Loucy (cell line): ENCODE measurements at regions not wholly inside any gene's neighbourhood (a gene's known extent, or its start where the extent isn't known, plus 50 kb on each side); places are given as distances from the start of the nearest gene placed in this dataset.

Experiments used
- H2AFZ ChIP-seq: fragments of 200-600 bp; sonication (generic); 2 replicates; pipeline ENCODE4 v1.6.0; 2016; ENCODE audit warnings: antibody characterized with exemption, mild to moderate bottlenecking, low read length, moderate library complexity
- H3F3A ChIP-seq: fragments of 200-600 bp; 2 replicates; pipeline ENCODE4 v1.6.0; 2016; ENCODE audit warnings: antibody characterized with exemption, low read depth, mild to moderate bottlenecking
- H3K27me3 ChIP-seq: fragments of 200-600 bp; sonication (generic); 2 replicates; pipeline ENCODE4 v1.6.1; 2014; ENCODE audit warnings: low read length, mild to moderate bottlenecking; ENCODE audit not compliant: insufficient read depth, poor library complexity, severe bottlenecking
- H3K36me3 ChIP-seq: fragments of 200-600 bp; sonication (generic); 2 replicates; pipeline ENCODE4 v1.6.1; 2016; ENCODE audit warnings: low read length; ENCODE audit not compliant: insufficient read depth
- H3K4me1 ChIP-seq: fragments of 200-600 bp; sonication (generic); 2 replicates; pipeline ENCODE4 v1.5.1; 2014; ENCODE audit warnings: low read length, mild to moderate bottlenecking; ENCODE audit not compliant: insufficient read depth, poor library complexity, severe bottlenecking
- H3K4me2 ChIP-seq: fragments of 200-600 bp; sonication (generic); 2 replicates; pipeline ENCODE4 v1.6.0; 2014; ENCODE audit warnings: antibody characterized with exemption, low read length, low read depth, mild to moderate bottlenecking; ENCODE audit not compliant: poor library complexity, severe bottlenecking
- H3K4me3 ChIP-seq: fragments of 200-600 bp; sonication (generic); 2 replicates; pipeline ENCODE4 v1.5.1; 2014; ENCODE audit warnings: low read length, mild to moderate bottlenecking, mixed read lengths; ENCODE audit not compliant: poor library complexity, severe bottlenecking
- H3K79me2 ChIP-seq: fragments of 200-600 bp; sonication (generic); 2 replicates; pipeline ENCODE4 v1.6.1; 2014; ENCODE audit warnings: low read length; ENCODE audit not compliant: insufficient read depth
- H3K9ac ChIP-seq: fragments of 200-600 bp; sonication (generic); 2 replicates; pipeline ENCODE4 v1.6.0; 2014; ENCODE audit warnings: mild to moderate bottlenecking, low read depth, low read length, moderate library complexity; ENCODE audit not compliant: poor library complexity, severe bottlenecking
- H3K9me2 ChIP-seq: fragments of 200-600 bp; sonication (generic); replicated peaks from 2 replicates; pipeline ENCODE4 v1.6.1; 2016; ENCODE audit warnings: low read depth, low read length, mixed read lengths
- H3K9me3 ChIP-seq: fragments of 200-600 bp; sonication (generic); 2 replicates; pipeline ENCODE4 v1.6.1; 2014; ENCODE audit warnings: mild to moderate bottlenecking, antibody characterized with exemption, low read length, low read depth; ENCODE audit not compliant: insufficient read depth
- H4K20me1 ChIP-seq: fragments of 200-600 bp; sonication (generic); 2 replicates; pipeline ENCODE4 v1.6.0; 2014; ENCODE audit warnings: antibody characterized with exemption, low read length, mild to moderate bottlenecking; ENCODE audit not compliant: insufficient read depth, poor library complexity, severe bottlenecking
- EZH2phosphoT487 ChIP-seq: fragments of 200-600 bp; IDR thresholded peaks from 2 replicates; pipeline ENCODE4 v1.6.1; 2018; ENCODE audit warnings: antibody characterized with exemption, mild to moderate bottlenecking, moderate library complexity, borderline replicate concordance
- TF ChIP-seq, protein P1 (sequence below): fragments of 200-600 bp; sonication (generic); conservative IDR thresholded peaks from 2 replicates; pipeline ENCODE4 v1.5.1; 2014; ENCODE audit warnings: mild to moderate bottlenecking, antibody characterized with exemption, low read length

DNA sequence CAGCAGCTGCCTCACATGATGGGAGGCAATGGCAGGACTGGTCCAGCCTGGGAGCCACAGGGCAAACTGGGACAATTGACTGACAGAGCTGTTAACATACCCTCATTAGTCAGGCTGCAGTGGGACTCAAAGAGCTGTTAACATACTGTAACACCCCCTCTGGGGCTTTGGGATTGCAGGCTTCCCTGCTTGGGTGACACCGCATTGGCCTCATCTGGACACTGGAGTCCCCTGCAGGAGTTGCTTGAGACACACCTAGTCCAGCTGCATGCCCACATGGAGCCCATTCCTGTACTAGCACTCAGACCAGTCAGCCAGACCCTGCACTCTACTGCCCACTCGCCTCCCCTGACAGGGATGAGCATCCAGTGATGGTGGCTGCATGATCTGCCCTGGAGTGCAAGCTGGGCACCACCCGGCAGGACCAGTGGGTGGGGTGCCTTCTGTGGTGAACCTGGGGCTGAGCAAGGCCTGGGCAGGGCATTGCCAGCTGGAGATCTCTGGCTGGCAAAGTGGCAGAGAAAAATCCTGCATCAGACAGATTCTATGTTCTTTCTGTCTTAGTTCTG lies 138.8 kb downstream of the DTHD1 start:
- no peaks in the 10 kb centered on the region for H3K27me3 ChIP-seq
- H3K36me3 ChIP-seq: no peaks in the 10 kb centered on the region
- H4K20me1 ChIP-seq: no peaks in the 10 kb centered on the region
- no peaks in the 10 kb centered on the region for H3K9me3 ChIP-seq
- no peaks in the 10 kb centered on the region for H3F3A ChIP-seq
- H3K79me2 ChIP-seq: no peaks in the 10 kb centered on the region
- TF ChIP-seq, protein P1, sequence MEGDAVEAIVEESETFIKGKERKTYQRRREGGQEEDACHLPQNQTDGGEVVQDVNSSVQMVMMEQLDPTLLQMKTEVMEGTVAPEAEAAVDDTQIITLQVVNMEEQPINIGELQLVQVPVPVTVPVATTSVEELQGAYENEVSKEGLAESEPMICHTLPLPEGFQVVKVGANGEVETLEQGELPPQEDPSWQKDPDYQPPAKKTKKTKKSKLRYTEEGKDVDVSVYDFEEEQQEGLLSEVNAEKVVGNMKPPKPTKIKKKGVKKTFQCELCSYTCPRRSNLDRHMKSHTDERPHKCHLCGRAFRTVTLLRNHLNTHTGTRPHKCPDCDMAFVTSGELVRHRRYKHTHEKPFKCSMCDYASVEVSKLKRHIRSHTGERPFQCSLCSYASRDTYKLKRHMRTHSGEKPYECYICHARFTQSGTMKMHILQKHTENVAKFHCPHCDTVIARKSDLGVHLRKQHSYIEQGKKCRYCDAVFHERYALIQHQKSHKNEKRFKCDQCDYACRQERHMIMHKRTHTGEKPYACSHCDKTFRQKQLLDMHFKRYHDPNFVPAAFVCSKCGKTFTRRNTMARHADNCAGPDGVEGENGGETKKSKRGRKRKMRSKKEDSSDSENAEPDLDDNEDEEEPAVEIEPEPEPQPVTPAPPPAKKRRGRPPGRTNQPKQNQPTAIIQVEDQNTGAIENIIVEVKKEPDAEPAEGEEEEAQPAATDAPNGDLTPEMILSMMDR: no peak
- H3K4me1 ChIP-seq: no peaks in the 10 kb centered on the region
- no peaks in the 10 kb centered on the region for H3K9me2 ChIP-seq
- no peak overlapping the region for H2AFZ ChIP-seq
- H3K4me3 ChIP-seq: no peak overlapping the region
- no peak overlapping the region for H3K9ac ChIP-seq
- no peak overlapping the region for H3K4me2 ChIP-seq

DNA sequence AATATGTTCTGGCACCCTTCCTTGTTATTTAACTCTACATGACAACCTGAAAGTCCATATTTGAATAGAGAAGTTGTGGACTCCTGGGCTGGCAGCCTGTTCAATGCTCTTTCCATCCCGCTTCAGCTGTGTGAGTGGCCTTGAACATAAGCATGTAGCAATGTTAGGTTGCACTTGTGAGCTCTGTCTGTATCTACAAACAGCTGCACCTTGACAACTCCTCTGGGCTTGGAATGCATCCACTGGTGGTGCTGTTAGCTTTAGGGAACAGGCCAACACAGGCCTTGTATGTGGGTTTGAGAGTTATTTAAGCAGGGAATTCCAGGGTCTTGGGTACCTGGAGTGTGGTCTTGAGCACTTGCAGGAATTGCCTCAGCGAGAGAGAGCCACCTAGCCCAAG lies 141.2 kb downstream of the DTHD1 start:
- Histone ChIP-seq H3K9me2 (no peaks in the 10 kb centered on the region), H4K20me1 (no peaks in the 10 kb centered on the region), H3F3A (no peaks in the 10 kb centered on the region), H3K9me3 (no peaks in the 10 kb centered on the region), H3K36me3 (no peaks in the 10 kb centered on the region), H3K27me3 (no peaks in the 10 kb centered on the region), H3K9ac (no peak overlapping the region), H3K4me3 (no peak overlapping the region), H2AFZ (no peak overlapping the region), H3K4me1 (peaks cover 4% of the 10 kb centered on the region), H3K4me2 (no peak overlapping the region), H3K79me2 (no peaks in the 10 kb centered on the region)
- TF ChIP-seq EZH2phosphoT487: no peak
- TF ChIP-seq, protein P1: no peak

DNA sequence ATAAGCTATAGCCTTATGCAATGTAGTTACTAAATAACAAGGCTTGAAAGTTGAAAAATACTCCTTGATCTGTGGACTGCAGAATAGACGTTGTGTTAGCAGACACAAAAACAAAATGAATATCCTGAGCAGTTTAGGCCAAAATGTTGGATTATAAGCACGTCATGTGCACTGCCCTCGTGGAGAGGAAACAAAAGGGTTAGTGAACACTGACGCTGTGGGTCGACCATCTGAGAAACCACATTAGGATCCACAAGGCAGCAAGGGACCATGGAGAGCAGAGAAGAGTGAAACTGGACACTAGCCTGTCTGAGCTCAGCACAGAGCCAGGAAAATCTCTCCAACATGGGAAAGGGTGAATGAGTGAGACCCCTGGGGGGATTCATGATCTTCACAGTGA lies 145.3 kb downstream of the DTHD1 start:
- H2AFZ ChIP-seq: no peak overlapping the region
- no peak for TF ChIP-seq EZH2phosphoT487
- TF ChIP-seq, protein P1: no peak
- H3K36me3 ChIP-seq: no peaks in the 10 kb centered on the region
- H3K9me2 ChIP-seq: no peaks in the 10 kb centered on the region
- H3K4me3 ChIP-seq: no peak overlapping the region
- H4K20me1 ChIP-seq: no peaks in the 10 kb centered on the region
- no peaks in the 10 kb centered on the region for H3K79me2 ChIP-seq
- no peaks in the 10 kb centered on the region for H3F3A ChIP-seq
- no peaks in the 10 kb centered on the region for H3K9me3 ChIP-seq
- no peaks in the 10 kb centered on the region for H3K27me3 ChIP-seq
- peaks cover 7% of the 10 kb centered on the region for H3K4me1 ChIP-seq
- H3K9ac ChIP-seq: no peak overlapping the region
- no peak overlapping the region for H3K4me2 ChIP-seq
